ENCODE measurements at regions not wholly inside any gene's neighbourhood (a gene's known extent, or its start where the extent isn't known, plus 50 kb on each side); places are given as distances from the start of the nearest gene placed in this dataset.
A peak's percentile ranks its signal among the peaks of the same experiment; 100 is the strongest.

GRCh38 chr12:132391326-132392041 lies 62.1 kb upstream of the GALNT9 start:
- H3K27me3 ChIP-seq (ENCODE audit: control insufficient read depth in 2 of 2, insufficient read depth in 1 of 2, low read length in 1 of 2), result peaks cover under 1 to 47% of the 10 kb centered on the region in 2 donors
- H3K36me3 ChIP-seq (ENCODE audit: control insufficient read depth in 2 of 2, insufficient read depth in 2 of 2, low read length in 1 of 2), result no peaks in the 10 kb centered on the region
- H3K27ac ChIP-seq (ENCODE audit: low read depth in 1 of 2, low read length in 1 of 2), result no peak overlapping the region
- H3K4me1 ChIP-seq (ENCODE audit: control insufficient read depth in 2 of 2, insufficient read depth in 2 of 2, low read length in 2 of 2), result no peaks in the 10 kb centered on the region
- no peaks in the 10 kb centered on the region for H3K9me3 ChIP-seq (ENCODE audit: control insufficient read depth in 2 of 2, insufficient read depth in 1 of 2, low read length in 1 of 2)
- H3K4me3 ChIP-seq (ENCODE audit: low read length in 2 of 2), result no peak overlapping the region
- no peak for DNase-seq (ENCODE audit: low read depth in 6 of 9, low spot score in 9 of 9)
- WGBS, result 95% methylated on average over 43 of the region's 43 CpGs

DNA sequence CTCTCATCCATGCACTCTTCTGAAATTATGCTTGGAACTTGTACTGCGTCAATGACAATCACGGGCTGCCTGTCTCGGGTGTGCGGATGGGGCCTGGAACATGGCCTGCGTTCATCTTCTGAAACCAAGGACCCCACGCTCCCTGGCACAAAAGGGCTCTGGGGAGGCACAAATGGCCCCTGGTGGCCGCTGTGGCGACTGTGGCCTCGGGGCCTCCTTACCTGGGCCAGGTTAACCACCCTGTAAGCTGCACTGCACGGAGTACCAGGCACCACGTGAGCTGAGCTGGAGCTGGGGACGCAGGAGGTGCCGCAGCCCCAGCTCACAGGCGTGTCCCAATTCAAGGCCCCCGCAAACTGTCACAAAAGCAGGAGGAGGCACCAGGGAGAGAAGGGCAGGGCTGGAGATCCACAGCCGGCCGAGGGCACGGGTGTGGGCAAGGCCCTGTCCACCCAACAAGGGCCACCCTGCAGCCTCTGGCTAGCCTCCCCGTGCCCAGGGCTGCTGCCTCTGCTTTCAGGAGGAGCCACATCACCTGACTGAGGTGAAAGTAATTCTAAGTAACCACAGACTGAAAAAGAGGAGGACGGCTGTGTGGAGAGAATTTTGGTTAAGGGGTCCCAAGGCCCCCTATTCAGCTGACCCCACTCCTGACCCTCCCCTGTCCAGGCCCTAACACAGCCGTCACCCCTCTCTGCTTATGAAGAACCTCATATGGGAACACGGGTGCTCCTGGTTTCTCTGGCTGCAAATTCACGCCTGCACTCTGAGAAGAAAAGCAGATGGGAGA lies 61.1 kb upstream of the GALNT9 start:
- Histone ChIP-seq H3K4me3 (ENCODE audit: low read length in 2 of 2) (no peak overlapping the region), H3K9me3 (ENCODE audit: control insufficient read depth in 2 of 2, insufficient read depth in 1 of 2, low read length in 1 of 2) (no peaks in the 10 kb centered on the region), H3K4me1 (ENCODE audit: control insufficient read depth in 2 of 2, insufficient read depth in 2 of 2, low read length in 2 of 2) (no peaks in the 10 kb centered on the region), H3K27me3 (ENCODE audit: control insufficient read depth in 2 of 2, insufficient read depth in 1 of 2, low read length in 1 of 2) (peaks cover 0 to 47% of the 10 kb centered on the region in 2 donors), H3K36me3 (ENCODE audit: control insufficient read depth in 2 of 2, insufficient read depth in 2 of 2, low read length in 1 of 2) (no peaks in the 10 kb centered on the region), H3K27ac (ENCODE audit: low read depth in 1 of 2, low read length in 1 of 2) (peak overlapping the region in 1 of 2 donors; percentile 13)
- DNase-seq (ENCODE audit: low read depth in 6 of 9, low spot score in 9 of 9), result no peak
- WGBS, result 96% methylated on average over 23 of the region's 23 CpGs

DNA sequence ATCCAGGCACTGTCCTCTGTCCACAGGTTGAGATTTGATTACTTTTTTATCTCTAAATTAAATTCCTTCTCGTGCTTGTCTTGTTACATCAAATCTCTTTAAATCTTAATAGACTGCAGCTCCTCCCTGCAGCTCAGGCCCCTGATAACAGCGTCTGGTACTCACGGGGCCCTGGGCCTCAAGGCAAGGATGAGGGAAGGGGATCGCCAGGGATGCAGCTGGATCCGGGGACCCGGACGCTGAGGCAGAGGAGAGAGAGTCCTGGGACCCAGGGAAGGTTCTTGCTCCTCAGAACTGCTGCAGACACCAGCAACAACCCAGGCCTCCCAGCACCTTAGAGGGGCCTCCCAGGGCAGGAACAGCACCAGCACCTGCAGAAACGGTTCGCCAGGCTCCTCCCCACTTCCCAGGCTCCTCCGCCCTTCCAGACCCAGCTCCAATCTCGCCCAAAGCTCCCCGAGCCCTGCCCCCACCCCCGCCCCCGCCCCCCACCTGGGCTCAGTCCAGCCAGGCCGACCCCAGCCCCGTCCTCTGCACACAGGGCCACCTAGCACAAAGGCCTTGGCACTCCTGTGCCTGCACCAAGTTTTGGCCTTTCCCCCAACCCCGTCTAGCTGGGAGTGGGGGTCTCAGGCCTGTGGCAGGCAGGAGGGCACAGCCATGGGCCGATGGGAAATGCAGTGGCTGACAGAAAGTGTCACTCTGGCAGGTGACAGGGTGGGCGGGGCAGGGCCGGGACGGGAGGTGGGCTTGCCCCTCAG lies 60.3 kb upstream of the GALNT9 start:
- H3K27me3 ChIP-seq (ENCODE audit: control insufficient read depth in 2 of 2, insufficient read depth in 1 of 2, low read length in 1 of 2), result peaks cover 0 to 46% of the 10 kb centered on the region in 2 donors
- no peaks in the 10 kb centered on the region for H3K4me1 ChIP-seq (ENCODE audit: control insufficient read depth in 2 of 2, insufficient read depth in 2 of 2, low read length in 2 of 2)
- H3K9me3 ChIP-seq (ENCODE audit: control insufficient read depth in 2 of 2, insufficient read depth in 1 of 2, low read length in 1 of 2), result no peaks in the 10 kb centered on the region
- H3K36me3 ChIP-seq (ENCODE audit: control insufficient read depth in 2 of 2, insufficient read depth in 2 of 2, low read length in 1 of 2), result no peaks in the 10 kb centered on the region
- 71% methylated on average over 21 of the region's 21 CpGs for WGBS
- H3K4me3 ChIP-seq (ENCODE audit: low read length in 2 of 2), result no peak overlapping the region
- peak overlapping the region in 1 of 2 donors; percentile 13 for H3K27ac ChIP-seq (ENCODE audit: low read depth in 1 of 2, low read length in 1 of 2)
- peak in 1 of 9 donors; percentile 18 for DNase-seq (ENCODE audit: low read depth in 6 of 9, low spot score in 9 of 9)

DNA sequence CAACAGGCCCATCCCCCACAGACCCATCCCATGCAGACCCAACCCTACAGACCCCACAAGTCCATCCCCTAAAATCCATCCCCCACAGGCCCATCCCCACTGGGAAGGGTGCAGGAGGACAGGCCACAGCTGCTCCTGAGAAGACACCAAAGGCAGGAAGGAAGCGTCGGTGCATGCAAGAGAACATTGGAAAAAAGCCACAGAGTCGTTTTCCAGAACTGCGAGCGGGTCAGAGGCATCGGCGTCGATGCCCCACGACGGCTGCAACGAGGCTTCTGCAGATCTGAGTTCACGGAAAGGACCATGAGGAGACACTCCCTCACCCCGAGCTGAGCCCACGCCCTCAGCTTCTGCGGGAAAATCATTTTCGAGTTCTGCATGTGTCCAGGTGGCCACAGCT lies 59.6 kb upstream of the GALNT9 start:
- Histone ChIP-seq H3K36me3 (ENCODE audit: control insufficient read depth in 2 of 2, insufficient read depth in 2 of 2, low read length in 1 of 2) (no peaks in the 10 kb centered on the region), H3K9me3 (ENCODE audit: control insufficient read depth in 2 of 2, insufficient read depth in 1 of 2, low read length in 1 of 2) (no peaks in the 10 kb centered on the region), H3K4me3 (ENCODE audit: low read length in 2 of 2) (no peak overlapping the region), H3K27me3 (ENCODE audit: control insufficient read depth in 2 of 2, insufficient read depth in 1 of 2, low read length in 1 of 2) (peaks cover 0 to 45% of the 10 kb centered on the region in 2 donors), H3K4me1 (ENCODE audit: control insufficient read depth in 2 of 2, insufficient read depth in 2 of 2, low read length in 2 of 2) (no peaks in the 10 kb centered on the region), H3K27ac (ENCODE audit: low read depth in 1 of 2, low read length in 1 of 2) (no peak overlapping the region)
- WGBS, result 81% methylated on average over 16 of the region's 16 CpGs
- DNase-seq (ENCODE audit: low read depth in 6 of 9, low spot score in 9 of 9), result no peak

GRCh38 chr12:132388379-132389015 lies 59.1 kb upstream of the GALNT9 start:
- no peak for DNase-seq (ENCODE audit: low read depth in 6 of 9, low spot score in 9 of 9)
- peaks cover 0 to 42% of the 10 kb centered on the region in 2 donors for H3K27me3 ChIP-seq (ENCODE audit: control insufficient read depth in 2 of 2, insufficient read depth in 1 of 2, low read length in 1 of 2)
- H3K27ac ChIP-seq (ENCODE audit: low read depth in 1 of 2, low read length in 1 of 2), result no peak overlapping the region
- no peaks in the 10 kb centered on the region for H3K9me3 ChIP-seq (ENCODE audit: control insufficient read depth in 2 of 2, insufficient read depth in 1 of 2, low read length in 1 of 2)
- H3K4me3 ChIP-seq (ENCODE audit: low read length in 2 of 2), result no peak overlapping the region
- WGBS, result 77% methylated on average over 13 of the region's 13 CpGs
- H3K36me3 ChIP-seq (ENCODE audit: control insufficient read depth in 2 of 2, insufficient read depth in 2 of 2, low read length in 1 of 2), result no peaks in the 10 kb centered on the region
- H3K4me1 ChIP-seq (ENCODE audit: control insufficient read depth in 2 of 2, insufficient read depth in 2 of 2, low read length in 2 of 2), result no peaks in the 10 kb centered on the region

GRCh38 chr12:132386926-132387497 lies 57.6 kb upstream of the GALNT9 start:
- Histone ChIP-seq H3K36me3 (ENCODE audit: control insufficient read depth in 2 of 2, insufficient read depth in 2 of 2, low read length in 1 of 2) (no peaks in the 10 kb centered on the region), H3K9me3 (ENCODE audit: control insufficient read depth in 2 of 2, insufficient read depth in 1 of 2, low read length in 1 of 2) (no peaks in the 10 kb centered on the region), H3K4me1 (ENCODE audit: control insufficient read depth in 2 of 2, insufficient read depth in 2 of 2, low read length in 2 of 2) (no peaks in the 10 kb centered on the region), H3K27me3 (ENCODE audit: control insufficient read depth in 2 of 2, insufficient read depth in 1 of 2, low read length in 1 of 2) (peaks cover 0 to 44% of the 10 kb centered on the region in 2 donors), H3K4me3 (ENCODE audit: low read length in 2 of 2) (no peak overlapping the region), H3K27ac (ENCODE audit: low read depth in 1 of 2, low read length in 1 of 2) (no peak overlapping the region)
- 80% methylated on average over 30 of the region's 30 CpGs for WGBS
- no peak for DNase-seq (ENCODE audit: low read depth in 6 of 9, low spot score in 9 of 9)

DNA sequence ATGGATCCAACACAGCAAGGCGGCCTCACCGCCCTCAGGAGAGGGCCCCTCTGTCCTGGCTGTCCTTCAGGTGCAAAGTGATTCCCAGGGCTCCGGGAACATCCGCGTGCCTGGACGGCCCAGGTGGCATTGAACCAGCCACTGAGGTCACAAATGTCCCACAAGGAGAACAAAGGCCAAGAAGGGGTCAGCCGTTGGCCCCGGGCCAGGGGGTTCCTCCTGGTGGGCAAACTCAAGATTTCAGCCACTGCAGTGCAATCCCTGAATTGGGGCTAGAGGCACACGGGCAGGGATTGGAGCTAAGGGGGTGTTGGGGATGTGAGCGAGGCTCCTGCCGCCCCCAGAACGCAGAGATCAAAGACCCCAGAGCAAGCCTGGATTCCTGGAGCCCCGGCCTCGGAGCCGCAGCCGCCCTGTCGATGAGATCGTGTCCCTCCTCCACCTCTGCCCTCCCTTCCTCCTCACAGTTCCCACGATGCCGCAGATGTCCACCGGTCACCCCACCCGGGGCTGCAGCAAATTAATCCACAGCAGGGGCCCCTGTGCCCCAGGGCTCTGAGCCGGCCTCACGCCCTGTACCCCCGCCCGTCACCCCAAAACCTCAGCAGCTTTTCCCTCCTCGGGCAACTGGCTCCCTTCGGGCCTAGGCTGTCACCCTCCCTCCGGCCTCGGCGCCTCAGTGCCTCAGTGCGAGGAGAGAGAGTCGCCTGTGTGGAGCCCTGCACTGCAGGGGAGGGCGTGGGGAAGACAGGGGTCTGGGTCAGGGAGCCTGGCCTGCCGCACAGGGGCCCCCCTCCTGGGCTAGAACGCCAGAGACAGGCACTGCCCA lies 56.7 kb upstream of the GALNT9 start:
- Histone ChIP-seq H3K27ac (ENCODE audit: low read depth in 1 of 2, low read length in 1 of 2) (no peak overlapping the region), H3K27me3 (ENCODE audit: control insufficient read depth in 2 of 2, insufficient read depth in 1 of 2, low read length in 1 of 2) (peaks cover 0 to 44% of the 10 kb centered on the region in 2 donors), H3K9me3 (ENCODE audit: control insufficient read depth in 2 of 2, insufficient read depth in 1 of 2, low read length in 1 of 2) (no peaks in the 10 kb centered on the region), H3K4me1 (ENCODE audit: control insufficient read depth in 2 of 2, insufficient read depth in 2 of 2, low read length in 2 of 2) (no peaks in the 10 kb centered on the region), H3K4me3 (ENCODE audit: low read length in 2 of 2) (no peak overlapping the region), H3K36me3 (ENCODE audit: control insufficient read depth in 2 of 2, insufficient read depth in 2 of 2, low read length in 1 of 2) (no peaks in the 10 kb centered on the region)
- 60% methylated on average over 36 of the region's 36 CpGs for WGBS
- DNase-seq (ENCODE audit: low read depth in 6 of 9, low spot score in 9 of 9), result no peak
